ES-I3 (cell line): ENCODE measurements at regions not wholly inside any gene's neighbourhood (a gene's known extent, or its start where the extent isn't known, plus 50 kb on each side); places are given as distances from the start of the nearest gene placed in this dataset.

Experiments
- H3K36me3 ChIP-seq: 2 replicates; pipeline ENCODE4 v1.6.1; 2013; ENCODE audit warnings: mild to moderate bottlenecking, low read length, control low read depth, moderate library complexity; ENCODE audit not compliant: insufficient read depth
- H3K4me1 ChIP-seq: 2 replicates; pipeline ENCODE4 v1.6.1; 2013; ENCODE audit warnings: mild to moderate bottlenecking, control low read depth, low read length; ENCODE audit not compliant: insufficient read depth
- H3K9ac ChIP-seq: 2 replicates; pipeline ENCODE4 v1.6.1; 2013; ENCODE audit warnings: low read depth, mild to moderate bottlenecking, low read length, moderate library complexity
- H3K9me3 ChIP-seq: 2 replicates; pipeline ENCODE4 v1.6.1; 2013; ENCODE audit warnings: mild to moderate bottlenecking, low read length, moderate library complexity; ENCODE audit not compliant: control insufficient read depth, insufficient read depth

GRCh38 chr11:33475993-33476392, 218.8 kb downstream of the HIPK3 start:
- no peak overlapping the region for H3K9ac ChIP-seq
- peaks cover 9% of the 10 kb centered on the region for H3K4me1 ChIP-seq
- H3K9me3 ChIP-seq = no peaks in the 10 kb centered on the region
- H3K36me3 ChIP-seq = no peaks in the 10 kb centered on the region

DNA sequence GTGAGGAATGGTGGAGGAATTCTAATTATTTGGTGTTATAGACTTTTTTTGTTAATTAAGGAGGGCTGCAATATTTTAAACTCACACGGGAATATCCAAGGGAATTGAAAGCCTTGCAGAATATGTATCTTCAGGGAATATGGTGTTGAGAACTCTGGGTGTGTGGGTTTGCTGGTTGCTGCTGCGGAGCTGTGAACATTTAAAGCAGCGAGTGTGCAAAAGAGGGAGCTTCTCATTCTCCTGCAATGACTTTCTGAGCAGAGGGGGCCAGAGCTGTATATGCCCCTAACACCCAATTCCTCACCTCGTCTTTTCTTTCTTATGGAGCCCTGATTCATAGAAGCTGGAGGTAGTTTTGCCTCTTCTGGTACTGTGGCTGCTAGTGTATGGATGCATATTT, 217.7 kb downstream of the HIPK3 start:
- Histone ChIP-seq H3K4me1 (peaks cover 9% of the 10 kb centered on the region), H3K36me3 (no peaks in the 10 kb centered on the region), H3K9ac (no peak overlapping the region), H3K9me3 (no peaks in the 10 kb centered on the region; the same call in 1 of the 2 replicates)

GRCh38 chr11:33471541-33471940, 214.4 kb downstream of the HIPK3 start:
- no peaks in the 10 kb centered on the region for H3K36me3 ChIP-seq
- no peak overlapping the region for H3K9ac ChIP-seq
- H3K4me1 ChIP-seq = no peaks in the 10 kb centered on the region; the same call in 1 of the 2 replicates
- H3K9me3 ChIP-seq = no peaks in the 10 kb centered on the region; the same call in 1 of the 2 replicates

DNA sequence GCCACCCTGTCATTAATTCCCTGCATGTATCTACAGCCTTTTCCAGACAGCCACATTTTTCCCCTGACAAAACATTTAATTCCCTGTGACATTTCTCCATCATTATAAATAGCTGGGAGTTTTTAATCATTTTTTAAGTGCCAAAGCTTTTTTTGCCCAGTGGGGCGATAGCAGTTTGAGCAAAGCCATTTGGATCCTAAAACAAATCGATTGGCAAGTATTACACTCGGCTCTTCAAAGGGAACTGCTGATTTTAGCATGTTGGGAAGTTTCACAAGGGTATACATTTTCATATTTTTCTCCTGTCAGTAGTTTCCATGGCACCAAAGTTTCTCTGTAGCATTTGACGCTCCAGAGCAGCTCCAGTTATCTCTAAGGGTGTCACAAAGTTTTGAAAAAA, 210.8 kb downstream of the HIPK3 start:
- Histone ChIP-seq H3K36me3 (no peaks in the 10 kb centered on the region), H3K9me3 (no peaks in the 10 kb centered on the region; the same call in 1 of the 2 replicates), H3K4me1 (no peaks in the 10 kb centered on the region), H3K9ac (no peak overlapping the region)

GRCh38 chr11:33463059-33463458, 205.9 kb downstream of the HIPK3 start:
- H3K9me3 ChIP-seq = no peaks in the 10 kb centered on the region
- no peaks in the 10 kb centered on the region for H3K4me1 ChIP-seq
- H3K36me3 ChIP-seq = no peaks in the 10 kb centered on the region
- H3K9ac ChIP-seq = no peak overlapping the region

DNA sequence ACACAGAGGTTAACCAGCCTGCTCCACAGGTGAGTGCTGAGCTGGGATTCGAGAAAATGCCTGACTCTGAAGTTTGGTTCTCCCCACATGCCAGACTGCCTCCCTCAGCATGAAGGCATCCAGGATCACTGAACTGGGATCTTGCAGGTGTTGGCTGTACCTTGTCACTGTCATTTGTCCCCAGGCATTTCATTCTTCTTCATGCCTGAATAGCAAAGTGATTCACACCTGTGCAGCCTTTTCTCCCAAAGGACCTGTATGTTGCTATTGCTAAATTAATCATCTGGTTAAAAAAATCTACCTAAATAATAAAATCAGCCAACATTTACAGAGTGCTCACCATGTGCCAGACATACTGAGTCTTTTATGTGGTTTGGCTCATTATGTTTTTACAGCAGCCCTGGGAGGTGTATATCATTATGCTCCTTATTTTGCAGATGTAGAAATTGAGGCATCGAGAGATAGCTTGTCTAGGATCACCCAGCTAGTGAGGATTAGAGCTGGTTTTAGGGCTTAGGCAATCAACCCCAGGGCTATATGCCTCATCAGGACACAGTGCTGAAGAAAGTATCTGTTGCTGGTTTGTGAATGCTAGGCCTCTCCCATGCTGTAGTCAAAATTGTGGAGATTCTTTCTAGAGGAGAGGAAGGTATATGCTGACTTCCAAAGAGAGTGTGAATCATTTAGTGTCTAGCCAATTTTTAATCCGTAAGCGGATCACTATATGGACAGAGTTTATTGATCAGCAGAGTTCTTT, 204.4 kb downstream of the HIPK3 start:
- Histone ChIP-seq H3K9me3 (no peaks in the 10 kb centered on the region), H3K9ac (no peak overlapping the region), H3K4me1 (no peaks in the 10 kb centered on the region), H3K36me3 (no peaks in the 10 kb centered on the region)

- H3K9me3 ChIP-seq = no peaks in the 10 kb centered on the region
- H3K4me1 ChIP-seq = no peaks in the 10 kb centered on the region
- no peaks in the 10 kb centered on the region for H3K36me3 ChIP-seq
- no peak overlapping the region for H3K9ac ChIP-seq
These were observed 200.8 kb downstream of the HIPK3 start for GRCh38 chr11:33457948-33458347.

DNA sequence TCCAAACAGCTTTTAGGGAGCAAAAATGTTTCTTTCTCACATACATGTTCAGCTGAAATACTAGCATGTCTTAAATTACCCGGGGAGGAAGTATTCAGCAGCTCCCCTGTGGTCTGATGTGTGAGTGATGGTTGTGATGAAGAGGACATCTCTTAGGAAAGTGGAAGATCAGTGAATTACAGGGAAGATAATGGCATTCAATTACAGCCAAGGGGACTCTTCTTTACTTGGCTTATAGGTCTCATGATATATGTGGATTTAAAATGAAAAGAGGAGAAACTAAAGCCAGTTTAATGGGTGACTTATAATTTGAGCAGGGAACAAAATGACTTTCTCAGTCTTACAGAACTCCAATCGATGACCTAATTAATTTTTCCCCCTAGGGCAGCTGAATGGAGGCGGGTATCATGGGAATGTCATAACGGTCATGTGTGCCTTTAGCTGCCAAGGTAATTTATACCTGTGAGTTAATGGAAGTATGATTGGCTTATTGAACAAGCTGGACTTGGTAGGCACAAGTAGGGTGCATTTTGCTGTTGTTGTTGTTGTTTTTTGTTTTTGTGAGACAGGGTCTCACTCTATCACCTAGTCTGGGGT, 198.8 kb downstream of the HIPK3 start:
- no peaks in the 10 kb centered on the region for H3K36me3 ChIP-seq
- no peaks in the 10 kb centered on the region for H3K4me1 ChIP-seq
- no peak overlapping the region for H3K9ac ChIP-seq
- no peaks in the 10 kb centered on the region for H3K9me3 ChIP-seq

DNA sequence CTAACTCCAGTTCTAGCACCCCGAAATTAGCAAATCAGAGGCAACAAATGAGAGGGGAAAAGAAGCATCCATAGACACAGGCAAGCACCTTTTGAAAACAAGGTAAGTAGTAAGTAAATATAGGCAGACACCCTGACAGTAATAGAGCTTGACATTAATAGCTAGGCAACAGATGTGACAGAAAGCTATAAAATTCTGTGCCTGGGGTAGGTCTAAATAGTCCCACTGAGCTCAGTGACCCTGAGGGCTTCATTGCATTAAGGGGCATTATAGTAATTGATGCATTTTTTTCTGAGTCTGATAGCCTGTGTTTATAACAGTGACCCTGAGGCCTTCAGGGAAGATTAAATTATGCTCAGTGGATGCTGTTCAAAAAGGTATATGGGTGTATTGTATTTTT, 197.1 kb downstream of the HIPK3 start:
- H3K4me1 ChIP-seq = no peaks in the 10 kb centered on the region
- H3K9ac ChIP-seq = no peak overlapping the region
- H3K36me3 ChIP-seq = no peaks in the 10 kb centered on the region
- H3K9me3 ChIP-seq = no peaks in the 10 kb centered on the region

GRCh38 chr11:33452836-33453624, 195.8 kb downstream of the HIPK3 start:
- Histone ChIP-seq H3K36me3 (no peaks in the 10 kb centered on the region), H3K9ac (no peak overlapping the region), H3K9me3 (no peaks in the 10 kb centered on the region), H3K4me1 (no peaks in the 10 kb centered on the region)

GRCh38 chr11:33451364-33451763, 194.2 kb downstream of the HIPK3 start:
- Histone ChIP-seq H3K9me3 (no peaks in the 10 kb centered on the region), H3K36me3 (no peaks in the 10 kb centered on the region), H3K9ac (no peak overlapping the region), H3K4me1 (no peaks in the 10 kb centered on the region)

DNA sequence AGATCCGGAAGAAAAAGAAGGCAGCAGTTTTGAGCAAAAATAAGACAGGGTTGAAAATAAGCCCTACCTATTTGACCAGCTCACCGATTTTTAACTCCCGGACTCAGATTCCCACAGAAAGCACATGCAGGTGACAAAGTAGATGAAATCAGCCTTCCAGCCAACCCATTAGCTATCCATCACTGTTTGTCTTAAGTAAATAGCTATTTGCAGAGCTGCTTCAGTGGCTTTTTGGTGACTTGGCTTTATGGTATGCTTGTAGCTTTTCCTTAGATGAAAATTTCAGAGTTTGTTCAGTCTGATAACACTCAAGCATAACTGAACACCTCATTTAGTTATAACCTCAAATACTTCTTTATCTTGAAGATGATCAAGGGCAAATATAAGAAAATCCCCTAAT, 192.6 kb downstream of the HIPK3 start:
- no peaks in the 10 kb centered on the region for H3K36me3 ChIP-seq
- no peaks in the 10 kb centered on the region for H3K9me3 ChIP-seq
- no peaks in the 10 kb centered on the region for H3K4me1 ChIP-seq
- H3K9ac ChIP-seq = no peak overlapping the region

DNA sequence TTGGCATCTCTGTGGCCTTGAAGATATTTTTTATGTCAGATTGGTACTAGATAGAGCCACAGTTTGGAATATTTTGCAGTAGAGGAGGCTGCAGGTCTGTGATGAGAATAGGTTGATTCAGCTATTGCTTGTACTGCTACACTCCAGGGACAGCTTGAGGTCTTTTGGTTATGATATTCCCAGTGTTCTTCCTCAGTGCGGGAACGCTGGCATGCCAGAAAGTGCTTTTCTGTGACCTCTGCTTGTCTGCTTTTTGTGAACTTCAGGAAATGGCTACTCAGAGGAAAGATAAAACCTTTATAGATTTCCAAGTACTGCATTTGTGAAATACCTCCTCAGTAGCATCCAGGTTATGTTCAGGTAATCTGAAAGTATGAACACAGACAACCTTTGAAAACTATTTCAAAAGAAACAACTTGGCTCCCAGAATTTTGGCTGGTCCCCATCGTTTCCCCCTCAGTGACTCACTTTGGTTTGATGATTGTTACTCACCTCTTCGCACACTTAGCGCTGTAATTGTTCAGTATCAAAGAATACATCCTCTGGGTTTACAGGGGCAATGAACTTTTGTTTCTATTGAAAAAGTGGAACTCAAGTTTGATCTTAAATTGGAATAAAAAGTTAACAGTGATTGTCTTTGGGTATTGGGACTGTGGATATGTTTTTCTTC, 191.4 kb downstream of the HIPK3 start:
- no peaks in the 10 kb centered on the region for H3K9me3 ChIP-seq
- H3K9ac ChIP-seq = no peak overlapping the region
- no peaks in the 10 kb centered on the region for H3K4me1 ChIP-seq
- no peaks in the 10 kb centered on the region for H3K36me3 ChIP-seq

DNA sequence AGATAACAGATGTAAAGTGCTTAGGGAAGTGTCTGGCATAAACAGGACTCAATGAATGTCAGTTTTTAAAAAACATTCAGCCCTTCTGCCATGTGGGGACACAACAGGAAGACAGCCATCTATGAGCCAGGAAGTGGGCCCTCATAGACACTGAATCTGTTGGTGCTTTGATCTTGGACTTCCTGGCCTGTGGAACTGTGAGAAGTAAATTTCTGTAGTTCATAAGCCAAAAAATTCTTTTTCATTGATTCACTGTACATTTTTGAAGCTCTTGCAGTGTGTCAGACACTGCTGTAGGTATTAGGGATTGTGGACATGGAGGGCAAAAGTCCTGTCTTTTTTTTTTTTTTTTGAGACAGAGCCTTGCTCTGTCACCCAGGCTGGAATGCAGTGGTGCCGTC, 188.6 kb downstream of the HIPK3 start:
- H3K4me1 ChIP-seq = no peaks in the 10 kb centered on the region
- no peak overlapping the region for H3K9ac ChIP-seq
- no peaks in the 10 kb centered on the region for H3K9me3 ChIP-seq
- H3K36me3 ChIP-seq = no peaks in the 10 kb centered on the region
